Activated CD8-positive, alpha-beta memory T cell treated with anti-CD3 and anti-CD28 coated beads, Interleukin-2, amount 50 U/mL, for 24 hours (primary cell): ENCODE measurements at regions not wholly inside any gene's neighbourhood (a gene's known extent, or its start where the extent isn't known, plus 50 kb on each side); places are given as distances from the start of the nearest gene placed in this dataset.

Experiments used
- DNase-seq: peaks from one replicate; pipeline ENCODE4 v3.0.0-alpha.2; 2020; ENCODE audit errors: extremely low read depth

DNA sequence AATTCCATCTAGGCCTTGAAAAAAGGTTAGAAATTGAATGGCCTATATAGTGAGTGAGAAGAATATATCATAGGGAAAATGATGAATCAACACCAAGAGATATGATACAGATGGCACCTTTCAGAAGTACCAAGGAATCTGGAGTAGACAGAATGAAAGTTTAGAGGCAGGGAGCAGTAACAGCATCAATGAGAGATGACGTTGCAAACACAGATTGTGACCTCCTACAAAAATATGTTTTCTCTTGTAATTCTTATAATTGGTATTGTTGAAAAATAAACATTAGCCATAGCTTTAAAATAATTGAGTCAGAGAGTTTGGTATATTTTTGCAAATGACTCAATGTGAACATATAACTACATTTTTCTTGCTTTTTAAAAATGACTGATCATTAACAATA, 1223.1 kb upstream of the GJE1 start:
- no peak for DNase-seq

DNA sequence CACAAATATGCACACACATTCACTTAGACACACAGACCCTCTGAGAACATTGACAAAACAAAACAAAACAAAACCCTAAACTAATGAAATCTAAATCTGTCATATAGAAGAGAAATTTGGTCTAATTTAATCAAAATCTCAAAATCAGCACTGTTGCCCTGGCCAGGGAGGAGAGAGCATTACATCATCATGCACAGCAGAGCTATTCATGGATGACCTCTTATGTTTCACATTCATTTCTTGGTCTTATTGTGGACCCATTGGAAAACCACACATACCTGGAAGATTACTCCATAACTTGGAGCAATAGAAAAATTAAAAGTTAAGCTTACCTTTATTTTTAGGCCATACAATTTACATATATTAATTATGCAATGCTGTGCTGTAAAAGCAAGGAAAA, 1223.6 kb upstream of the GJE1 start:
- DNase-seq: no peak

DNA sequence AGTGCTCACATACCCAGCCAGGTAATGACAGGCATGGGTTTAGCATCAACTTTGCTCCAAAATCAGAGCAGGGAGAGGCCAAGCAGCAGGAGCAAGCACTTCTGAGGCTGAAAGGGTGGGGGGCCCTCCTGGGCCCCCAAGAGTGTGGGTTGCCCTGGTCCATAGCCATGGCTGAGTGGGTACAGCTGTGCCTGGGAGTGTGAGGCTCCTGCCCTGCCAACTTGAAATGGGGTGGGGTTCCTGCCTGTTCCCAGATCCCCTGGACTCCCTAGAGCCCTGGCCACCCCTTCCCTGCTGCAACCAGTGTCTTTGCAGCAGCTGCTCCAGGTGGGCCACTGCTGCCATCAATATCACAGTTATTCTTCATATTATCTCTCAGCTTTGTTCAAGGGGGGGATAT, 1224.2 kb upstream of the GJE1 start:
- DNase-seq: no peak

DNA sequence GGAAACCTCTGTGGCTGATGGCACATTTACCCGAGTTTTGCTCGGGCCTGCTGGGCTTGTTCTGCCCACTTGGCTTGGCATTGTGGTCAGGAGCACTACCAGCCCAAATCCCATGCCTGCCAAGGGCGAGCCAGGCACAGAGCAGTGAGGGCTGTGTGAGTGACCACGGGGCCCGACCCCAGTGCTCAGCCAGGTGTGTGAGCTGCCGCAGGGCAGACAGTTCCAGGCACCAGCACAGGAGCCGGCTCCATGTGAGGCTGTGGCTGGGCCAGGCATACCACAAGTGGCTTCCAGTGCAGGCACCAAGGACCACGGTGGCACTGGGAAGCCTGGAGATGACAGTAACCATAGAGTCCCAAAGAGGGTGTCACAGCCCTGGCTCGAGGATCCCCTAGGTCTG, 1225.5 kb upstream of the GJE1 start:
- no peak for DNase-seq

DNA sequence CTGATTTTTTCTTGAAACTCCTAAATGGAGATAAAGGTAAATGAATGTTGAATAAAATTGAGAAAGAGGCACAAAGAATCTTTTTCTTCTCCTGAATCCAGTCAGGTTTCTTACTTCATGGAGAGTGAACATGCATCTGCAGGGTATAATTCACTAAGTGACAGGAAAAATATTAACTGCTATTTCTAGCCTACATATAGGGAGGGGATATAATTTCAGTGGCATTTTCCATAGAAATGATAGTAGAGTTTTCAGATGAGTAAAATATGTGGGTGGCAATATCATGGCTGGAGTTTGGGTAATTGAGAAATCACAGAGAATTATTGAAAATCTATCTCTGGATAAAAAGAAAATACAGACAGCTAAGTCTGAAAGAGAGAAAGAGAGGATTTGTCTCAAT, 1227.0 kb upstream of the GJE1 start:
- DNase-seq: no peak

DNA sequence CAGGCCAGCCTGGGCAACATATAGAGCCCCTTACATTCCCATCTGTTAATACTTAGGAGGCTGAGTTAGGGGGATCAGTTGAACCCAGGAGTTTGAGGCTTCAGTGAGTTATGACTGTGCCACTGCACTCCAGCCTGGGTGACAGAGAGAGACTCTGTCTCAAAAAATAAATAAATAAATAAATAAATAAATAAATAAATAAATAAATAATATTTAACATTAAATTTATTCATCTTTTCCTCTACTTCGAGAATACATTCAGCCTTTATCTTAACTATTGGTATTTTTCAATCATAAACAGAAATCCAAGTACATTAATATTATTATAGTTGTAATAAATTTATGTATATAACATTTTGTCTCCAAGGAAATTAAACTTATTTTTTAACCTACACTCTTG, 1227.7 kb upstream of the GJE1 start:
- DNase-seq: no peak

DNA sequence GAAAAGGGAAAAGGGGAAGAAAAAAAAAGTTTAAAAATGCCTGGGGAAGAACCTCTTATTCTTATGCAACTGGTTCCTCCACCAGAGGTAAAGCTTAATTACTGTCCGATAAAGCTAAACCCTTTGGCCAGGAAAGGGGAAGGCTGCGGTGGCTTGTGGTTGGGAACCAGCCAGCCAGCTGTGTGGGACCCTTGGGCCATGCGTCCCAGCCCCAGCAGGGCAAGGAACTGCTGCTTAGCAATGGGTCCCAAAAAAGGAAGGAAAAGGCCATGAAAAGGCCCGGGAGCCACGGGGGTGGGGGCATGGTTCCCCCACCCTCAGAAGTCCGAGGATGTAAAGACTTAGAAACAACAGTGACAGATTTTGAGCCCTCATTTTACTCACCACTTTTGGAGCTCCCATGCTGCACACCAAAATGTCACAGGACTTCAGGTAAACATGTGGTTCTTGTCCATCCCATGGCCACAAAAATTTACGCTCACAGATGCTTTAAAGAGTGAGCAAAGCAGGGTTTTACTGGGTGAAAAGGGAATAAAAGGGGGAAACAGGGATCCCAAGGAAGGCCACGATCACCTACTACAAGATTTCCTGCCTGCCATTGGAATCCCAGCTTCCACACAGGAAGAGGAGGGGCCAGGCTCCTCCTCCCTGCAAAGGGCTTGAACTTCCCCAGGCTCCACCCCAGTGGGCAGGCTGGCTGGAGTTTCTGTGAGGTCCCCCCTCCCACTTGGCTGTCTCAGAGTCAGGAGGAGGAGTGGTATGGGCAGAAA, 1234.7 kb upstream of the GJE1 start:
- DNase-seq: no peak

DNA sequence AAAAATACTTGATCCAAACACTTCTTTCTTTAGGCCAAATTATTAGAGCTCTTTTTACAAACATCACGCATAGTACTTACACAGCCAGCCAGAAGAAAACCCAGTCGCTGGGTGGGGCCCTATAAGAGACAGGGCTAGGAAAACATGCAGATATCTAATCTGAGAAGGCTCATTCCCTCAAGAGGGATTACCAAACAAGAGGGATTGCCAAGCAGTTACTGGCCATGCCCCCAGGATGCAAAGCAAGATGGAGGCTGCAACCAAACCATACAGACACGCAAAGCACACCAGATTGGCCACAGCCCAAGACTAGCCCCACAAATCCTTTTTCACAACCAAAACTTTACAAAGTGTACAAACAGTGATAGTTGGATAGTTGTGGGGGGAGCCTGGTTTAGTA, 1235.4 kb upstream of the GJE1 start:
- DNase-seq: no peak

DNA sequence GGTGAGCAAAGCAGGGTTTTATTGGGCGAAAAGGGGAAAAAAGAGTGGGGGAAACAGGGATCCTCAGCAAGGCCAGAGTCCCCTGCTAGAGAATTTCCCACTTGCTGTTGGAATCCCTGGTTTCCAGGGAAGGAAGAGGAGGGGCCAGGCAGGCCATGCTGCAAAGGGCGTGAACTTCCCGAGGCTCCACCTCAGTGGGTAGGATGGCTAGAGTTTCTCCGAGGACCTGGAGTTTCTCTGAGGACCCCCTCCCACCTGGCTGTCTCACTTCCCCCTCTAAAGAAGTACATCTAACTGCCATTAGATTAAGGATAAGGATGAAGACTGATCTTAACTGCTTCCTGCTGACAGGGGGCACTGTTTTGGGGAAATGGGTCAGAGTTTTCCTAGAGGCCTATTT, 1239.3 kb upstream of the GJE1 start:
- no peak for DNase-seq

DNA sequence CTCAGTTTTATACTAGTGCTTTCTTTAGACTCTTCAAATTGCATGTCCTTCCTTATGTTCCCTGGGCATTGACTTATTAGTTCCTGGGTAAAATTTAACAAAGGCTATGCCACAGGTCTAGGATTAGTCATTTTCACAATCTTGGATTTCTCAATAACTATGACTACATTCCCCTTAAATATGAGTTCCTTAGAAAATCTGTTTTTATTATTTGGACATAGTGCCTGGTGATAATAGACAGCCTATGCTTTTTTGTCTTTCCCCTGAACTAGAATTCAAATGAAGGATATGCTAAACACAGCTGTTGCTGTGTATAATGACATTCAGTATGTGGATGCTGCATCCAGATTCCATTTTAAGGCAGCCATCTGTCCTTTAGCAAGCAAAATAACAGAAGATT, 1252.8 kb upstream of the GJE1 start:
- no peak for DNase-seq

DNA sequence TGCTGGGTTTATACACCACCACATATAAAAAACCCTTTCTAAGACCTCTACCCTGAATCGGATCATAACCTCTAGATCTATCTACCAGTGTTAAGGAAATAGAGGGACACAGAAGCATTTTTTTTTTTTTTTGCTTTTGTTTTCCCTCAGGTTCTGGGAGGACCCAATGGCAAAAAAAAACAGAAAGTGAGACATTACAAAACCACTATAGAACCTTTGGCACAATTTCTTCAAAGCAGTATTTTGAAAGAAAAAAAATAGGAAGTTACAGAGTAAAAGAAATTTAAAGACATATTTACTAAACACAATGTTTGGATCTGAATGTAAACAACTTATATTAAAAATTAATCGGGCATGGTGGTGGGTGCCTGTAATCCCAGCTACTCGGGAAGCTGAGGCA, 1258.7 kb upstream of the GJE1 start:
- DNase-seq: no peak

DNA sequence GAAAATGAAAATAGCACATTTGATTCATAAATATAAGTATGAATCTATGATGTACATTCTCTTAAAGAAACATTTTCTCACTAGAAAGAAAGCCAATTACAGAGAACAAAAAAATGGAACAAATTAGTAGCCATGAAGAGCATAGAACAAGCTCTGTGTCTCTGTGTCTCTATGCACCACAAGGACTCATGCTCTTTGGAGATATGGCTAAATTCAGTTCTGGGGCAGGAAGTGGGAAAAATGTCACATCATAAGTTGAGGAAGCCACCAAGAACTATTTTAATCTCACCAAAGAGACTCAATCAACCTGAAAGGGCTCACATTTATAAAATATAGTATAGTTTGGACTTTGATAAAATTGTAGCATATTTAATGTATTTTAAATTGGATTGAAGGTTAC, 1259.8 kb upstream of the GJE1 start:
- DNase-seq: no peak

DNA sequence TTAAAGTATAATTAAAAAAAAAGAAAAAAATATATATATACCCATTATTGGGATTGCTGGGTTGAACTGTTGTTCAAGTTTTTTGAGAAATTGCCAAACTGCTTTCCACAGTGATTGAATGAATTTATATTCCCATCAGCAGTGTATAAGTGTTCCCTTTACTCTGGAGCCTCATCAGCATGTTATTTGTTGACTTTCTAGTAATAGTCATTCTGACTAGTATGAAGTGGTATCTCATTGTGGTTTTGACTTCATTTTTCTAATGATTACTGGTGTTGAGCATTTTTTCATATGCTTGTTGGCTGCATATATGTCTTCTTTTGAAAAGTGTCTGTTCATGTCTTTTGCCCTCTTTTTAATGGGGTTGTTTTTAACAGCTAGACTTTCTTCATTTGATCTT, 1260.8 kb upstream of the GJE1 start:
- no peak for DNase-seq

DNA sequence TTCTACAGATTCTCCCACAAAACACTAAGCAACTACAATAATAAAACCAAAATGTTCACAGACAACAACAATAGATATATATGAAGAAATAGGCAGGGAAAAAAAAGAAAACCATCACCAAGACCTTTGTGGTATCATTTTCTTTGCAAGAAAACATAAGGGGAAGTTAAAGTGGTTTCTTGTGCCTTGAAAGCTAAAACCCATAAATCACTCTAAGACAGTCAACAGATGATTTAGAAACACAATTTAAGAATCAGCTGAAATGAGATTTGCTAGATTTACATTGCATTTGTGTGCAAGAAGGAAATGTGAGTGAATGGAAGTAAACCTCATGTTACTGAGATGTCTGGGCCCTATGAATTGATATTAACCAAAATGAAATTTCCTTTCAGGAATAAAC, 1265.4 kb upstream of the GJE1 start:
- no peak for DNase-seq

DNA sequence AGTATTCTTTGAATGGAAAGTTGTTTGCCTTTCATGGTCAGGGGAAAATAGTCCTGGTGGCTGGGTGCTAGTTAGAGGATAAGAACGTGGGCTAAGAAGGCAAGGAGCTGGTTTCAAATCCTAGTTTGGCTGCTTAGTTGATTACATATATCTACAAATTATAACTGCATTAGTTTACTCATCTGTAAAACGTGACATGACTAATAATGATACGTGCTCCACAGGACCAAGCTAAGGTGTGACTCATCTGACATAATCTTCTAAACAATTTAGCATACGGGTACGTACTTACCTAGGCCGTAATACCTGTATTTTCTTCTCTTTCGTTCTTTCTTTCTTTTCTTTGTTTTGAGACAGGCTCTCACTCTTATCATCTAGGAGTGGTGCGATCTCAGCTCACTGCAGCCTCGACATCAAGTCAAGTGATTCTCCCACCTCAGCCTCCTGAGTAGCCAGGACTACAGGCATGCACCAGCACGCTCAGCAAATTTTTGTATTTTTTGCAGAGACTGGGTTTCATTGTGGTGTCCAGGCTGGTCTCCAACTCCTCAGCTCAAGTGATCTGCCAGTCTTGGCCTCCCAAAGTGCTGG, 1274.2 kb upstream of the GJE1 start:
- DNase-seq: no peak

DNA sequence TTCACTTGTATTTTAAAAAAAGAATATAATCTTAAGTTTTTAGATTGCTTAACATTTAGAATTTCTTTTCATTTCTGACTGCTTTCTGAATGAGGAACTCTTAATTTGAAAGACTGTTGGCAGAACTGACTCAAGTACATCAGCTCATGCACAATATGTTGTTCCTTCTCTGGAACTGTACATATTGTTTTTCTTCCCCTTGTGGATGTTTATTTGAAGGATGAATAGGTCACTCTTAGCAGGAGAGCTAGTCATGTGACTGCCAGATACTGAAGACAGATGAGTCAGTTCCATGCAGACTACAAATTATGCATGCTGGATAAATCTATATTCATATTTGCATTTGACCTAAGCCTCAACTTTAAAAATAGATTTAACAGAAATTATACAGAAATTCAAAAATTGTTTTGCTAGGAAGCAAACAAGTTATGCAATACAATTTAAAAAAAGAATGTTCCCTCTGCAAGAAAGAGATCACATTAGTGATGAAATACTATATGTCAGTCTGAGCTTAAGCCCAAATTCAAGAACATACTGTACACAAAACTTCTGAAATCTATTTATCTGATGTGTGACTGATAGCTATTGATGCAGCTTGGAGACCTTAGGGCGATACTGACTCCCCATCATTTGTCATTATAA, 1274.9 kb upstream of the GJE1 start:
- DNase-seq: no peak

DNA sequence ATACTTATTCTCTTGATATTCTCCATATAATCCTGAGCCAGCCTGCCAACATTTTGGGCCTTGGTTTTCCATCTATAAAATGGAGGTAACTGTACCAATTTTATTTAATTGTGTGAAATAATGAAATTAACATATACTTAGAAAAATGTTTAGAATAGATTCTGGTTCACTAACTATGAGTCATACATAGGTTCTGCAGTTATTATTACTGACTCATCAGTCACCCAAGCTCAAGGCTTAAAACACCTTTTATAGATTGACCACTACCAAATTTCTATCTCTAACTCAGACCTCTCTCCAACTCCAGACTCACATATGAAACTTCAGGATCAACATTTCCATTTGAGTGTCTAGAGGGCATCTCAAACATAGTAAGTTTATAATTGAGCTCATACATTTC, 1277.2 kb upstream of the GJE1 start:
- no peak for DNase-seq

DNA sequence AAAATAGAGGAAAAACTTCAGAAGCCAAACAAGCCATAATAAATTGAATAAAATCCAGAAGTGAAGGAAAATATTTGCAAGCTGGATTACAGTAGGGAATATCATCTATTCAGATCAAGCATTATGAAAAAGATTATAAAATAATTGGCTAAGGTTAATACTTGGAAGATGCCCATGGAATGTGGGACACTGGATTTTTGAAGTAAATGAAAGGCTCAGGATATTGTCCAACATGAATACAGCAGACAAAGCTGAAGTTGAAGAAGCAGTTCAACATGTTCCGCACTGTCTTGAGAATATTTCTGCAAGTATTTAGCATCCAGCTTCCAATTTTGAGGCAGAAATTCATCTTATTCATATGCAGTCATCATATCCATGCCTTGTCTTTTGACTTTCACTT, 1278.4 kb upstream of the GJE1 start:
- no peak for DNase-seq

DNA sequence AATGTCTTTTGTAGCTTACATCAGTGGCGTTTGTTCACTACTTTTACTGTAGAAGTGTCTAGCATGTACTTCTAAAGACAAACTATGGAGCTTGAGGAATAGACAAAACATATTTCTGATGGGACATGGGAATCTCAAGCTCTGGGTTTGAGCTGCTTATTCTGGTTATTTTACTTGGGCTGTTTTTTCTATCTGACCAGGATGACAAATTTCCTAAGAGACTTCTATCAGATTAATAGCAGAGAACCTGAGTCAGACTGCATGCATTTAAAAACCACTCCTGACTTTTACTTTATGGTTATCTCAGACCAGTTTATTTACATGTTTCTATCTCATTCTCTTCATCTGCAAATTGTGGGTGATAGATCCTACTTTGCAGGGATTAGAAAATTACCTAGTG, 1282.3 kb upstream of the GJE1 start:
- DNase-seq: no peak

DNA sequence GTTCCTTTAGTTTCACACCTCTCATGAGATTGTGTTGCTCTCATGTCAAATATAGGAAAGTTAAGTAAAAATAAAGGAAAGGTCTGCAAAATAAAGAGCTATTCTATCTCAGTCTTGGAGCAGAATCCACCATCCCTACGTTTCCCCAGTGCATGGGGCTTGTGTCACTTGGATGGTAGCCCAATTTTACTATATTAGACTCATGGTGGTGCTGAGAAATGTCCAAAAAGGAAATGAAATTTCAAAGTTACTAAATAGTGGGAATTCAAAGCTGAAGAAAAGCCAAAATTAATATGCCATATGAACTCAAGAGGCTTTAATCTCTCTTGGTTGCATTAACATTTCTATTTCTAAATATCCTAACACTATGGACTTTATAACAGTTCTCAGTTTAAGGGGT, 1283.3 kb upstream of the GJE1 start:
- no peak for DNase-seq

DNA sequence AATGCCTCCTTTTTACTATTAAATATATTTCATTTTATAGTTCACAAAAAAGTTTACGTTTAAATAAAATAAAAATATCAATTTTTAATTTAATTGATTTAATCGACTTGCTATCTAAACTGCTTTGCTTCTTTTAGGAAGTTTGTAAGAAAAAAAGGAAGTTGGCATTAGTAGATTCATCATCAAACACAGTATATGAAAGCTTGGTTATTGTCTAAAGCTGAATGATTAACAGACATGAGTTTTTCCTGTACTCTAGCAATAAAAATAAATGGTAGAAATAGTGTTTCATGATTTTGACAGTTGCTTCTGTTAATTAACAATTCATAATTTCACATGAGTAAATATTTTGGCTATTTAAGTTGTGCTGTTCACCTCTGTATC, 1285.5 kb upstream of the GJE1 start:
- no peak for DNase-seq

DNA sequence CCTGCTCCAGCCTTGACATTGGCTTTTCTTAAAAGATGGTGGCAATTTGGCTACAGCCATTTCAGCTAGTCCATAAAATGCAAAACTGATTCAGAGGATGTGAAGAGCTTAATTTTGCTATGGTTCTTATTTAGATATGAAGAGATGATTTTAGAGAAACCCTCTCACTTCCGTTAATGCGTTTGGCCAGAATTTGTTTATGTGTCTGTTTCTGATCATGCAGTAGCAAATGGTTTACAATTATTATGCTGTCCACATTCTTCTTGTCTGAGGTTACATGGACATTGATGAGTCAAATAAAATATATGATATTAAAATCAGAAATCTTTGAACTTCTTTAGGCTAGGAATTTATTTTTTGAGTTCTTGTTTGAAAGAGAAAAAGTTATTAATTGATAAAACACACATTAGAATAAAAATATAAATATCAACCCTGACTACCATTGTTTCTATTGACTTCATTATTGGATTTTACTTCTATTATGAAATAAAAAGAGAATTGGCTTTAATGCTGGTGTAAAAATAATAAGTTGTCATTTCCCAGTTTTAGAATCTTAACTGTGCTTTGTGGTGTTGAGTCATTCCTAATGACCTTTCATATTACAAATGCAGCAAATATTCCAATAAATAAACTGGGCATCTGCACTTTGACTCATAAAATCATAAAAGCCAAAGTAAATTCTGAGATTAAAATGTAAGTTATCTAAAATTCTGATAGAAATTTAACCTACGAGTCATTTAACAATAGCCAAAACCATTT, 1286.0 kb upstream of the GJE1 start:
- no peak for DNase-seq

DNA sequence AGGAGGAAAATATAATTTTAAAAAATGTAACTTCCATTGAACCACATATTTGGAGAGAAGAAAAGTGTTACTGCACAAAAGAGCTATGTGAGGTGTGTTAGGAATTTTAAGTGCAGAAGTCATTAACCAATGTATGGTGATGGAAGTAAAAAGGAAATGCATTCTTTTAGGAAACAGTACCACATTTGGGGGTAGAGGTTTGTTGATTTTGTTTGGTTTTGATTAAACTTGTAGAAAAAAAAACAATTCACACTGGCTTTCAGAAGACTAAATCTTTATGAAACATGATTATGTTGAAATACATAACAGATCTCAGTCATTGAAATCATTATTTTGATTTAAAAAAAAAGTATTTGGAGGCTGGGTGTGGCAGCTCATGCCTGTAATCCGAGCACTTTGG, 1287.0 kb upstream of the GJE1 start:
- no peak for DNase-seq
